SU-DHL-6 (cell line): ENCODE measurements at regions not wholly inside any gene's neighbourhood (a gene's known extent, or its start where the extent isn't known, plus 50 kb on each side); places are given as distances from the start of the nearest gene placed in this dataset.

Experiments used
- H2AFZ ChIP-seq: fragments of 200-600 bp; sonication (generic); 2 replicates; pipeline ENCODE4 v1.6.1; 2014; ENCODE audit warnings: low read depth, mild to moderate bottlenecking, moderate library complexity, mixed read lengths, antibody characterized with exemption, low read length; ENCODE audit not compliant: severe bottlenecking
- H3F3A ChIP-seq: fragments of 200-600 bp; shearing (Covaris generic); 2 replicates; pipeline ENCODE4 v1.6.0; 2016; ENCODE audit warnings: antibody characterized with exemption, mild to moderate bottlenecking; ENCODE audit not compliant: insufficient read depth
- H3K27ac ChIP-seq: fragments of 200-600 bp; sonication (generic); 2 replicates; pipeline ENCODE4 v1.5.1; 2016; ENCODE audit warnings: low read depth, mild to moderate bottlenecking, low read length, moderate library complexity, mixed read lengths
- H3K27me3 ChIP-seq: fragments of 200-600 bp; sonication (generic), shearing (Covaris generic); 2 replicates; pipeline ENCODE4 v1.6.0; 2014; ENCODE audit warnings: mild to moderate bottlenecking, low read length
- H3K36me3 ChIP-seq: fragments of 200-600 bp; sonication (generic); 2 replicates; pipeline ENCODE4 v1.6.1; 2014; ENCODE audit warnings: mild to moderate bottlenecking, low read length, mixed read lengths
- H3K4me2 ChIP-seq: fragments of 300-600, 200-600 bp; shearing (Covaris generic), sonication (generic); 2 replicates; pipeline ENCODE4 v1.6.0; 2014; ENCODE audit warnings: low read length, low read depth, mild to moderate bottlenecking; ENCODE audit not compliant: poor library complexity, severe bottlenecking
- H3K4me3 ChIP-seq: fragments of 200-600 bp; sonication (generic); 2 replicates; pipeline ENCODE4 v1.5.1; 2014; ENCODE audit warnings: antibody characterized with exemption, low read length, mild to moderate bottlenecking, mixed read lengths; ENCODE audit not compliant: insufficient read depth, poor library complexity, severe bottlenecking
- H3K79me2 ChIP-seq: fragments of 200-600 bp; sonication (generic); 2 replicates; pipeline ENCODE4 v1.6.1; 2014; ENCODE audit warnings: mild to moderate bottlenecking, low read length, moderate library complexity; ENCODE audit not compliant: insufficient read depth
- H3K9ac ChIP-seq: fragments of 200-600 bp; sonication (generic); 2 replicates; pipeline ENCODE4 v1.7.0; 2014; ENCODE audit warnings: mild to moderate bottlenecking, low read length
- H3K9me2 ChIP-seq: fragments of 200-600 bp; sonication (generic); replicated peaks from 2 replicates; pipeline ENCODE4 v1.6.1; 2014; ENCODE audit warnings: low read length; ENCODE audit not compliant: insufficient read depth
- H3K9me3 ChIP-seq: fragments of 200-600 bp; sonication (generic); 2 replicates; pipeline ENCODE4 v1.6.1; 2014; ENCODE audit warnings: low read length, mixed read lengths; ENCODE audit not compliant: insufficient read depth
- H4K20me1 ChIP-seq: fragments of 200-600 bp; sonication (generic); 2 replicates; pipeline ENCODE4 v1.6.1; 2014; ENCODE audit warnings: low read depth, mild to moderate bottlenecking, antibody characterized with exemption, low read length, moderate library complexity, mixed read lengths
- EZH2phosphoT487 ChIP-seq: fragments of 200-600 bp; sonication (generic), shearing (Covaris generic); conservative IDR thresholded peaks from 2 replicates; pipeline ENCODE4 v1.6.1; 2018; ENCODE audit warnings: mild to moderate bottlenecking, antibody characterized with exemption, low read length, moderate library complexity, mixed read lengths
- TF ChIP-seq, protein P1 (sequence below): fragments of 200-600 bp; sonication (generic); IDR thresholded peaks from one replicate; pipeline ENCODE4 v1.5.1; 2017; ENCODE audit warnings: antibody characterized with exemption, mild to moderate bottlenecking, low read length, moderate library complexity; ENCODE audit not compliant: insufficient read depth, poor library complexity, severe bottlenecking

DNA sequence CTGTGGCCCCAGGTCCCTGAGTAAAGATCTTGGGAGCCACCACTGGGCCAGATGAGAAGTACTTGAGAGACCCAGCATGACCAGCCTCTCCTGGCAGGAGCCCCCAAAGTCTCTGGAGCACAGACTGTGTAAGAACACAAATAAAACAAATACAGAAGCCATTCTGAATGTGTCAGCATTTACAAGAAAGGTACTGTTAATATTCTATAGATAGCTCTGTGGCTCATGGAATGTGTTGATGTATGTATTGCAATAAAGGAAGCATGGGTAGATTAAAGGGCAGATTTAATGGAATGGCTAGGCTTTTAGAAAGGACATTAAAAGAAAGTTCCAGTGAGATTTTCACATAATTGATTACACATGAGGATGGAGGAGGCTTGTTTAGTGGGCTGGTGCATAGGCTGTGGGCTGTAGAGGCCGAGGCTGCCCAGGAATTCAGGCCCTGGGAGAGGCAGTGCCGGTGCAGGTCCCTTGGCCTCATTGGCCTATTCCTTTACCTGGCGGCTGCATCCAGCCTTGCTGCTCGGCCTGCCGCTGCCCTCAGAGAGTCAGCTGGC is 127.7 kb upstream of the DLX2 start:
- H3K79me2 ChIP-seq: no peaks in the 10 kb centered on the region
- no peak overlapping the region for H3K4me3 ChIP-seq
- no peak overlapping the region for H2AFZ ChIP-seq
- H4K20me1 ChIP-seq: no peaks in the 10 kb centered on the region
- no peak overlapping the region for H3K27ac ChIP-seq
- no peak overlapping the region for H3K9ac ChIP-seq
- no peaks in the 10 kb centered on the region for H3F3A ChIP-seq
- H3K36me3 ChIP-seq: no peaks in the 10 kb centered on the region
- H3K27me3 ChIP-seq: no peaks in the 10 kb centered on the region
- no peaks in the 10 kb centered on the region for H3K9me3 ChIP-seq
- no peaks in the 10 kb centered on the region for H3K9me2 ChIP-seq
- H3K4me2 ChIP-seq: no peak overlapping the region
- TF ChIP-seq EZH2phosphoT487: no peak

DNA sequence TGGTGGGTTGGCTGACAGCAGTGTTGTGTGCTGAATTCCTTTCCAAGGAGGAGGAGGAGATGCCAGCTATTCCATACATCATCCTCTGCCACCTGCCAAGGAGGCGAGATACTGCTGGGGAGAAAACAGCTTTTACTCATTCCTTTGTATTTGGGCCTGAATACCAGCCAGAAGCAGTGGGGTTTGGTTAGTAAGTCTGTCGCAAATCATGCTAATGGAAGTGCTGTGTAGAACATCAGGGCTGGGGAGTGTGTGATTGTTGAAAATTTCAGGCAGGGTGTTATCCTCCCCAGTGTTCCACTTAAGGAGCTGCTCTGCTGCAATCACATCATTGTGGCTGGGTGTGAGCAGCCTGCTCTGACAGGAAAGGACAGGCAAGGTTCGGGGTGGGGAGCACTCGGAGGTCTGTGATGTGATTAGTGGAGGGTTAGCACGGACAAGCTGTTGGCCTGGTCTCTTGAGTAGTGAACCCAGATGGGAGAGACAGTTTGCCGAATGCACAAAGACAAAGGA is 128.2 kb upstream of the DLX2 start:
- Histone ChIP-seq H3K36me3 (no peaks in the 10 kb centered on the region), H3K27ac (no peak overlapping the region), H2AFZ (no peak overlapping the region), H4K20me1 (no peaks in the 10 kb centered on the region), H3K9ac (no peak overlapping the region), H3K9me3 (no peaks in the 10 kb centered on the region), H3K27me3 (no peaks in the 10 kb centered on the region), H3K9me2 (no peaks in the 10 kb centered on the region), H3K4me2 (no peak overlapping the region), H3K4me3 (no peak overlapping the region), H3F3A (no peaks in the 10 kb centered on the region), H3K79me2 (no peaks in the 10 kb centered on the region)
- TF ChIP-seq, protein P1, sequence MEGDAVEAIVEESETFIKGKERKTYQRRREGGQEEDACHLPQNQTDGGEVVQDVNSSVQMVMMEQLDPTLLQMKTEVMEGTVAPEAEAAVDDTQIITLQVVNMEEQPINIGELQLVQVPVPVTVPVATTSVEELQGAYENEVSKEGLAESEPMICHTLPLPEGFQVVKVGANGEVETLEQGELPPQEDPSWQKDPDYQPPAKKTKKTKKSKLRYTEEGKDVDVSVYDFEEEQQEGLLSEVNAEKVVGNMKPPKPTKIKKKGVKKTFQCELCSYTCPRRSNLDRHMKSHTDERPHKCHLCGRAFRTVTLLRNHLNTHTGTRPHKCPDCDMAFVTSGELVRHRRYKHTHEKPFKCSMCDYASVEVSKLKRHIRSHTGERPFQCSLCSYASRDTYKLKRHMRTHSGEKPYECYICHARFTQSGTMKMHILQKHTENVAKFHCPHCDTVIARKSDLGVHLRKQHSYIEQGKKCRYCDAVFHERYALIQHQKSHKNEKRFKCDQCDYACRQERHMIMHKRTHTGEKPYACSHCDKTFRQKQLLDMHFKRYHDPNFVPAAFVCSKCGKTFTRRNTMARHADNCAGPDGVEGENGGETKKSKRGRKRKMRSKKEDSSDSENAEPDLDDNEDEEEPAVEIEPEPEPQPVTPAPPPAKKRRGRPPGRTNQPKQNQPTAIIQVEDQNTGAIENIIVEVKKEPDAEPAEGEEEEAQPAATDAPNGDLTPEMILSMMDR: no peak
- TF ChIP-seq EZH2phosphoT487: no peak

DNA sequence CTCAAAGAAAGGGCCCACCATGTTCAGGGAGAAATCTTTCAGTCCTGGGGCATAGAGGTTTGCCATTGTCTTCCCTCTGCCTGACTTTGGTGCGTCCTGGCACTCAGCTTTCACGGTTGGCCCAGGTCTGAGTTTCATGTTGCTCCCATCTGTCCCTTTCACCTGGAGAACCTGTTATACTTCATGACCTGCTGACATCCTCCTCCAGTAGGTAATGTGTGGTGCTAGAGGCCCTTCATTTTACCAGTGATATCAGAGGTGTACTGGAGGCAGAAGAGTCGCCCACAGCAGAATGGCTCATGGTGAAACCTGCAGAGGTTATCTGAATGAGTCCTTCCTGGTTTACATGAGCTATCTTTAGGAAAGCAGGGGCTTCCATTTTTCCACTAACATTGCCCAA is 128.8 kb upstream of the DLX2 start:
- H3K79me2 ChIP-seq: no peaks in the 10 kb centered on the region
- no peaks in the 10 kb centered on the region for H3F3A ChIP-seq
- no peaks in the 10 kb centered on the region for H3K27me3 ChIP-seq
- H2AFZ ChIP-seq: no peak overlapping the region
- H4K20me1 ChIP-seq: no peaks in the 10 kb centered on the region
- TF ChIP-seq EZH2phosphoT487: no peak
- TF ChIP-seq, protein P1: no peak
- no peaks in the 10 kb centered on the region for H3K9me3 ChIP-seq
- no peak overlapping the region for H3K4me3 ChIP-seq
- no peaks in the 10 kb centered on the region for H3K36me3 ChIP-seq
- H3K27ac ChIP-seq: no peak overlapping the region
- no peaks in the 10 kb centered on the region for H3K9me2 ChIP-seq
- no peak overlapping the region for H3K4me2 ChIP-seq
- H3K9ac ChIP-seq: no peak overlapping the region

DNA sequence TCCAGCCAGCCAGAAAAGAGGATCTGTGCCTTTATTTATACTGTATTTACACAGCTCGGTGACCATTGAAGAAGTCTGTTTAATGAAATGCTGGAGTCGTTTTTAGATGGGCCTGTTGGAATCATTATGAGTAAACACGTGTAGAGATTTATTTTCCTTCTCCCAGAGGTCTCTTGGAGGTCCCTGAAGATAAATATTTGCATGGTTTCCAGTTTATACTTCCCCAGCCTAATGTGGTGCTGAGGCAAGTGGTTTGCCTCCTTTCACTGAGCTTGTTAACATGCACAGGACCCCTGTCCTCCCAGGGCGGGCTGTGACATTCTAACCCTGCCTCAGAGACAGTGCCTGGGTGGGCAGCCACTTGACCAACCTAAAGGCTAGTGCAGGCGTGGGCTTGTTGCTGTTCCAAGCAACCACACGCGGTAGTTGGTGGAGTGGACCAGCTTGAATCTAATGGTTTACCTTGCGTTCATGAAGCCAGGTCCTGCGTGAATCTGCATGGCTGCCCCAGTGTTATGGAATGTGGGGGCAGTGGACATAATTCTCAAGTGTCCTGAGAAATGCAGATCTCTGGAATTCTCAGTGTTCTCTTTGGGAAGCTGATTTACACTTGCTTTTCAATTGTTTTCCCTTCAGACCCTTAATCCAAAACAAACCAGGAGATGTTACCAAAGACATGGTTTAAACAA is 130.2 kb upstream of the DLX2 start:
- no peak overlapping the region for H3K4me2 ChIP-seq
- no peak overlapping the region for H3K27ac ChIP-seq
- no peak overlapping the region for H3K4me3 ChIP-seq
- no peaks in the 10 kb centered on the region for H3K79me2 ChIP-seq
- no peaks in the 10 kb centered on the region for H3F3A ChIP-seq
- no peak overlapping the region for H3K9ac ChIP-seq
- TF ChIP-seq EZH2phosphoT487: no peak
- TF ChIP-seq, protein P1: no peak
- H2AFZ ChIP-seq: no peak overlapping the region
- no peaks in the 10 kb centered on the region for H4K20me1 ChIP-seq
- no peaks in the 10 kb centered on the region for H3K36me3 ChIP-seq
- no peaks in the 10 kb centered on the region for H3K9me3 ChIP-seq
- no peaks in the 10 kb centered on the region for H3K27me3 ChIP-seq
- H3K9me2 ChIP-seq: no peaks in the 10 kb centered on the region
